ENCODE measurements at regions not wholly inside any gene's neighbourhood (a gene's known extent, or its start where the extent isn't known, plus 50 kb on each side); places are given as distances from the start of the nearest gene placed in this dataset.

- H2AFZ ChIP-seq (ENCODE audit: low read depth, low read length): no peak overlapping the region
- no peak for TF ChIP-seq SMC3 (conservative IDR thresholded peaks at IDR 0.05; ENCODE audit: poor library complexity)
- TF ChIP-seq EP300 (conservative IDR thresholded peaks at IDR 0.05; ENCODE audit: poor library complexity, severe bottlenecking): no peak
- no peak for TF ChIP-seq MXI1 (conservative IDR thresholded peaks at IDR 0.05; ENCODE audit: poor library complexity, severe bottlenecking)
- no peak for TF ChIP-seq TAF1 (IDR thresholded peaks at IDR 0.05; ENCODE audit: low read depth)
- no peak for TF ChIP-seq POLR2AphosphoS5 (IDR thresholded peaks at IDR 0.05)
- no peak for TF ChIP-seq CTCF (IDR thresholded peaks at IDR 0.05; ENCODE audit: poor library complexity, severe bottlenecking)
- no peak for TF ChIP-seq EZH2 (IDR thresholded peaks at IDR 0.05; ENCODE audit: borderline replicate concordance, insufficient read depth, low read length, poor library complexity, severe bottlenecking)
- TF ChIP-seq RAD21 (conservative IDR thresholded peaks at IDR 0.05): no peak
- TF ChIP-seq REST (IDR thresholded peaks at IDR 0.05; ENCODE audit: borderline replicate concordance): no peak
- no peak overlapping the region for H3K4me3 ChIP-seq (ENCODE audit: low read length)
- H3K4me2 ChIP-seq (ENCODE audit: low read length): no peak overlapping the region
- no peaks in the 10 kb centered on the region for H3K27me3 ChIP-seq (ENCODE audit: insufficient read depth, low read depth, low read length)
- H3K9ac ChIP-seq (ENCODE audit: low read length): no peak overlapping the region
- no peaks in the 10 kb centered on the region for H3K9me3 ChIP-seq (ENCODE audit: low read length)
- no peaks in the 10 kb centered on the region for H3K36me3 ChIP-seq (ENCODE audit: insufficient read depth, low read length)
- no peaks in the 10 kb centered on the region for H3F3A ChIP-seq (ENCODE audit: insufficient read depth, low read length, poor library complexity, severe bottlenecking)
- no peaks in the 10 kb centered on the region for H3K9me2 ChIP-seq (ENCODE audit: insufficient read depth, low read length)
- H3K27ac ChIP-seq (ENCODE audit: low read length): no peak overlapping the region
- H4K20me1 ChIP-seq (ENCODE audit: insufficient read depth): no peaks in the 10 kb centered on the region
- no peaks in the 10 kb centered on the region for H3K79me2 ChIP-seq (replicated peaks; ENCODE audit: insufficient read depth, low read length)
Measured at GRCh38 chr3:166089575-166089974, 252.4 kb upstream of the BCHE start.

- no peaks in the 10 kb centered on the region for H3F3A ChIP-seq (ENCODE audit: insufficient read depth, low read length, poor library complexity, severe bottlenecking)
- H3K4me2 ChIP-seq (ENCODE audit: low read length): no peak overlapping the region
- H2AFZ ChIP-seq (ENCODE audit: low read depth, low read length): no peak overlapping the region
- H3K27ac ChIP-seq (ENCODE audit: low read length): no peak overlapping the region
- no peak overlapping the region for H3K9ac ChIP-seq (ENCODE audit: low read length)
- H3K36me3 ChIP-seq (ENCODE audit: insufficient read depth, low read length): no peaks in the 10 kb centered on the region
- no peak for TF ChIP-seq EZH2 (IDR thresholded peaks at IDR 0.05; ENCODE audit: borderline replicate concordance, insufficient read depth, low read length, poor library complexity, severe bottlenecking)
- TF ChIP-seq CTCF (IDR thresholded peaks at IDR 0.05; ENCODE audit: poor library complexity, severe bottlenecking): no peak
- TF ChIP-seq SMC3 (conservative IDR thresholded peaks at IDR 0.05; ENCODE audit: poor library complexity): no peak
- TF ChIP-seq TAF1 (IDR thresholded peaks at IDR 0.05; ENCODE audit: low read depth): no peak
- no peak for TF ChIP-seq POLR2AphosphoS5 (IDR thresholded peaks at IDR 0.05)
- TF ChIP-seq EP300 (conservative IDR thresholded peaks at IDR 0.05; ENCODE audit: poor library complexity, severe bottlenecking): no peak
- no peak for TF ChIP-seq RAD21 (conservative IDR thresholded peaks at IDR 0.05)
- TF ChIP-seq MXI1 (conservative IDR thresholded peaks at IDR 0.05; ENCODE audit: poor library complexity, severe bottlenecking): no peak
- no peak for TF ChIP-seq REST (IDR thresholded peaks at IDR 0.05; ENCODE audit: borderline replicate concordance)
- H3K79me2 ChIP-seq (replicated peaks; ENCODE audit: insufficient read depth, low read length): no peaks in the 10 kb centered on the region
- no peak overlapping the region for H3K4me3 ChIP-seq (ENCODE audit: low read length)
- H3K27me3 ChIP-seq (ENCODE audit: insufficient read depth, low read depth, low read length): no peaks in the 10 kb centered on the region
- H4K20me1 ChIP-seq (ENCODE audit: insufficient read depth): no peaks in the 10 kb centered on the region
- H3K9me3 ChIP-seq (ENCODE audit: low read length): no peaks in the 10 kb centered on the region
- no peaks in the 10 kb centered on the region for H3K9me2 ChIP-seq (ENCODE audit: insufficient read depth, low read length)
Measured at GRCh38 chr3:166085164-166085856, 248.1 kb upstream of the BCHE start.

All from neural cell (in vitro differentiated cells).